ENCODE measurements at regions not wholly inside any gene's neighbourhood (a gene's known extent, or its start where the extent isn't known, plus 50 kb on each side); places are given as distances from the start of the nearest gene placed in this dataset.

DNA sequence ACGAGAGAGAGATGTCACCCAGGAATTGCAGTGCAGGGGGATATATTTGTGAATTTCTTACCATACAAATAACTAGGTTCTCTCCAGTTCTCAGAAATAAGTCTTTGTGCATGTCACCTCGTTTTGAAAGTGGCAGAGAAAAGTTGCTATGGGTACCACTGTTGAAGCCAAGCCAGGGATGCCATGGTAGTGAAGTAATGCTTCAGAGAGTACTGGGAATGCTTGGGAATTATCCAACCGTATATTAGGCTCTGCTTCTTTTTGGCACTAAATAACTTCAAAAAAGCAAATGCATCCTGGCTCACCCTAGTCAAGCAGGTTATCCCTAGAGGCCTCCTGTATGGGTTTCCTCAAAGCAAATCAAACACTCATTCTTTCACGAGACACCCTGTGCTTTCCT is 50.7 kb upstream of the DDX18 start:
- Histone ChIP-seq H3K36me3 (ENCODE audit: low read depth) (no peaks in the 10 kb centered on the region), H3K9me3 (no peaks in the 10 kb centered on the region), H3K4me3 (no peak overlapping the region), H3K4me1 (ENCODE audit: low read depth) (no peaks in the 10 kb centered on the region)
- ATAC-seq (no peak), DNase-seq (no peak)
- intact Hi-C loops (cut with DNase I, micrococcal nuclease), result no loop called here
- TF ChIP-seq, protein P1, sequence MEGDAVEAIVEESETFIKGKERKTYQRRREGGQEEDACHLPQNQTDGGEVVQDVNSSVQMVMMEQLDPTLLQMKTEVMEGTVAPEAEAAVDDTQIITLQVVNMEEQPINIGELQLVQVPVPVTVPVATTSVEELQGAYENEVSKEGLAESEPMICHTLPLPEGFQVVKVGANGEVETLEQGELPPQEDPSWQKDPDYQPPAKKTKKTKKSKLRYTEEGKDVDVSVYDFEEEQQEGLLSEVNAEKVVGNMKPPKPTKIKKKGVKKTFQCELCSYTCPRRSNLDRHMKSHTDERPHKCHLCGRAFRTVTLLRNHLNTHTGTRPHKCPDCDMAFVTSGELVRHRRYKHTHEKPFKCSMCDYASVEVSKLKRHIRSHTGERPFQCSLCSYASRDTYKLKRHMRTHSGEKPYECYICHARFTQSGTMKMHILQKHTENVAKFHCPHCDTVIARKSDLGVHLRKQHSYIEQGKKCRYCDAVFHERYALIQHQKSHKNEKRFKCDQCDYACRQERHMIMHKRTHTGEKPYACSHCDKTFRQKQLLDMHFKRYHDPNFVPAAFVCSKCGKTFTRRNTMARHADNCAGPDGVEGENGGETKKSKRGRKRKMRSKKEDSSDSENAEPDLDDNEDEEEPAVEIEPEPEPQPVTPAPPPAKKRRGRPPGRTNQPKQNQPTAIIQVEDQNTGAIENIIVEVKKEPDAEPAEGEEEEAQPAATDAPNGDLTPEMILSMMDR (IDR thresholded peaks at IDR 0.05), result no peak
